Suprapubic skin (tissue), 4 donors: ENCODE measurements at regions not wholly inside any gene's neighbourhood (a gene's known extent, or its start where the extent isn't known, plus 50 kb on each side); places are given as distances from the start of the nearest gene placed in this dataset.
"Not testable (repeated sequence)": the region's sequence is repeated elsewhere in the genome, so short reads cannot be mapped to it uniquely, and the experiment has no call there.

Experiments
- DNase-seq, 2 donors: peaks; one replicate each; pipeline ENCODE4 v3.0.0-alpha.2; 2019; ENCODE audit warnings: low spot score in 2 of 2
- H3K27ac ChIP-seq: fragments of 200-600 bp; sonication (generic); one replicate; pipeline ENCODE4 v1.5.1; 2019
- H3K27me3 ChIP-seq: fragments of 200-600 bp; sonication (generic); one replicate; pipeline ENCODE4 v1.5.1; 2019
- H3K36me3 ChIP-seq: fragments of 200-600 bp; sonication (generic); one replicate; pipeline ENCODE4 v1.5.1; 2019
- H3K4me1 ChIP-seq: fragments of 200-600 bp; sonication (generic); one replicate; pipeline ENCODE4 v1.5.1; 2019
- H3K4me3 ChIP-seq: fragments of 200-600 bp; sonication (generic); one replicate; pipeline ENCODE4 v1.5.1; 2019; ENCODE audit warnings: mild to moderate bottlenecking
- H3K9me3 ChIP-seq: fragments of 200-600 bp; sonication (generic); one replicate; pipeline ENCODE4 v1.5.1; 2019
- EP300 ChIP-seq: sonication (generic); formaldehyde crosslinking; IDR thresholded peaks from one replicate; pipeline ENCODE4 v1.6.1; 2017; ENCODE audit warnings: antibody characterized with exemption
- POLR2A ChIP-seq, 2 donors: fragments of 450-650 bp; IDR thresholded peaks; one replicate each; pipeline ENCODE4 v1.6.1; 2017; ENCODE audit warnings: antibody characterized with exemption in 2 of 2, mild to moderate bottlenecking in 2 of 2, moderate library complexity in 2 of 2
- POLR2AphosphoS5 ChIP-seq, 3 donors: sonication (generic); formaldehyde crosslinking; IDR thresholded peaks; one replicate each; pipeline ENCODE4 v1.6.1; 2017; ENCODE audit warnings: antibody characterized with exemption in 3 of 3
- WGBS: methylation state at CpG from one replicate; pipeline ENCODE4 v1.1.5; 2018; 5-methylcytosine and 5-hydroxymethylcytosine counted together
- TF ChIP-seq, protein P1 (sequence below), 2 donors: fragments of 200-600 bp in 1 of 2; fragments of 450-650 bp in 1 of 2; sonication (generic) in 1 of 2; IDR thresholded peaks; one replicate each; pipeline ENCODE4 v1.5.1; 2016 to 2019; ENCODE audit warnings: antibody characterized with exemption in 2 of 2, mild to moderate bottlenecking in 1 of 2, moderate library complexity in 1 of 2

DNA sequence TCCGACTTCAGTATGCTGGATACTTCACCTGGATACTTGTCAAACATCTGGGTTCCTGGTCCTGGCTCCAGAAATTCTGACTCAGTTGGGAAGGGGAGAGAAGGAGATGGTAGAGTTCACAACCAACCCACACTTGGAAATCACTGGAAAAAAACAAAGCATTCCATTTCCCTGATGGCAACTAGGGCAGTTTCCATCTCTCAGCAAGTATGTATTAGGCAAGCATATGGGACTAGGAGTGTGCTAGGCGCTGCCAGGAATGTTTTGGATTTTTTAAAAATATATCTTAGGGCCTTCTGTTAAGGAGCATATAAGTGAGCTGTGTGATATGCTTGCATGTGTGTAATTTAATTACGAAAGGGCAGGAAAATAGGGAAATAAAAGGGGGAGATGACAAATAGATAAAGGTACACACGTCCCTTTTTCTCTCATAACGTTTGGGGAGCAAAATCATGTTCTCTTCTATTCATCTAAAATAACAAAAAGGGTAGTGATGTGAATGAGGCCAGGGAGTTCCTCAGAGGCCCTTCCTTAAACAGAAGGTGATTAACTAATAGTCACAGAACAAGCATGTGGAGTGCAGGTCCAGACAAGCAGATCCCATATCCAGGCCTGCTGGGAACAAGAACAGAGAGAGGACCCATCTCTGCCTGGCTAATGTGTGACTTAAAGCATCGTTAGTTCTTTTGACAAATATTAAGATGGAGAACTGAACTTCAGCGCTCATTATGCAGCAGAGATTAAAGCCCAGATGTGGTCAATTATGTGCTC lies 64.5 kb upstream of the NFE2L3 start:
- H3K4me3 ChIP-seq, result no peak overlapping the region
- peak overlapping the region; percentile 40 for H3K27ac ChIP-seq
- peaks cover 14% of the 10 kb centered on the region for H3K4me1 ChIP-seq
- no peak for DNase-seq
- TF ChIP-seq EP300, result no peak
- TF ChIP-seq POLR2A (IDR thresholded peaks at IDR 0.05), result no peak
- no peak for TF ChIP-seq POLR2AphosphoS5 (IDR thresholded peaks at IDR 0.05)
- TF ChIP-seq, protein P1, sequence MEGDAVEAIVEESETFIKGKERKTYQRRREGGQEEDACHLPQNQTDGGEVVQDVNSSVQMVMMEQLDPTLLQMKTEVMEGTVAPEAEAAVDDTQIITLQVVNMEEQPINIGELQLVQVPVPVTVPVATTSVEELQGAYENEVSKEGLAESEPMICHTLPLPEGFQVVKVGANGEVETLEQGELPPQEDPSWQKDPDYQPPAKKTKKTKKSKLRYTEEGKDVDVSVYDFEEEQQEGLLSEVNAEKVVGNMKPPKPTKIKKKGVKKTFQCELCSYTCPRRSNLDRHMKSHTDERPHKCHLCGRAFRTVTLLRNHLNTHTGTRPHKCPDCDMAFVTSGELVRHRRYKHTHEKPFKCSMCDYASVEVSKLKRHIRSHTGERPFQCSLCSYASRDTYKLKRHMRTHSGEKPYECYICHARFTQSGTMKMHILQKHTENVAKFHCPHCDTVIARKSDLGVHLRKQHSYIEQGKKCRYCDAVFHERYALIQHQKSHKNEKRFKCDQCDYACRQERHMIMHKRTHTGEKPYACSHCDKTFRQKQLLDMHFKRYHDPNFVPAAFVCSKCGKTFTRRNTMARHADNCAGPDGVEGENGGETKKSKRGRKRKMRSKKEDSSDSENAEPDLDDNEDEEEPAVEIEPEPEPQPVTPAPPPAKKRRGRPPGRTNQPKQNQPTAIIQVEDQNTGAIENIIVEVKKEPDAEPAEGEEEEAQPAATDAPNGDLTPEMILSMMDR (IDR thresholded peaks at IDR 0.05), result no peak
- H3K9me3 ChIP-seq, result no peaks in the 10 kb centered on the region
- H3K36me3 ChIP-seq, result no peaks in the 10 kb centered on the region
- 64% methylated on average over 7 of the region's 7 CpGs for WGBS
- H3K27me3 ChIP-seq, result no peaks in the 10 kb centered on the region

DNA sequence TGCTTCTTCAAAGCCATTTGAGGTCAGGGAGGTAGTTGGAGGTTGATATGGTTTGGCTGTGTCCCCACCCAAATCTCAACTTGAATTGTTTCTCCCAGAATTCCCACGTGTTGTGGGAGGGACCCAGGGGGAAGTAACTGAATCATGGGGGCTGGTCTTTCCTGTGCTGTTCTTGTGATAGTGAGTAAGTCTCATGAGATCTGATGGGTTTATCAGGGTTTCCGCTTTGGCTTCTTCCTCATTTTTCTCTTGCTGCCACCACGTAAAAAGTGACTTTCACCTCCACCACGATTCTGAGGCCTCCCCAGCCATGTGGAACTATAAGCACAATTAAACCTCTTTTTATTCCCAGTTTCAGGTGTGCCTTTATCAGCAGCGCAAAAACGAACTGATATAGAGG lies 62.5 kb upstream of the NFE2L3 start:
- DNase-seq, H3K9me3 ChIP-seq, H3K27ac ChIP-seq, H3K36me3 ChIP-seq, H3K4me3 ChIP-seq, H3K27me3 ChIP-seq: not testable (repeated sequence)
- peaks cover 14% of the 10 kb centered on the region for H3K4me1 ChIP-seq
- 67% methylated on average over 6 of the region's 6 CpGs for whole genome bisulfite sequencing

DNA sequence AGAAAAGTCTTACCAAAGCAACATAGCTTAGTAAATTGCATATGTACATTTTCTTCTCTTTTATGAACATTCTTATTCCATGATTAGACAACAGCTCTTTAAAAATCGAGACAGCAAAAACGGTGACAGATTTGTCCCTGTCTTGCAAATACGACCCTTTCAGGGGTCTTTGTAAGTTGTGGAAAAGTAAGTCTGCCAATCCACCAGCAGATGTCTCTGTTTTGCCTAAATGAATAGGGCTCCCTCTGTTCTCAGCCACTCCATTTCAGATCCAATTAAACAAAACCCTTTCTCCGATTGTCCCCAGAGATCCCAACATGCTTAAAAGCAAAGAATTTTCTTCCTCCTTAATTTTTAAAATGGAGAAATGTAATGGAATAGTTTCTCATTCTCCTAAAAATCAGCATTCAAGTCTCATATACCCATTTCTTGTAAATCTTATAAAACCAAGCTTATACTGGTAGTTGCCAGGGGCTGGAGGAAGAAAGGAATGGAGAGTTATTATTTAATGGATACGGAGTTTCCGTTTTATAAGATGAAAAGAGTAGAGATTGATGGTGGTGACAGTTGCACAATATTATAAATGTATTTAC lies 61.0 kb upstream of the NFE2L3 start:
- no peak overlapping the region for H3K4me3 ChIP-seq
- H3K27me3 ChIP-seq, result no peaks in the 10 kb centered on the region
- H3K9me3 ChIP-seq, result no peaks in the 10 kb centered on the region
- no peak overlapping the region for H3K27ac ChIP-seq
- H3K4me1 ChIP-seq, result peaks cover 14% of the 10 kb centered on the region
- no peak for TF ChIP-seq EP300
- TF ChIP-seq POLR2AphosphoS5 (IDR thresholded peaks at IDR 0.05), result no peak
- TF ChIP-seq, protein P1 (IDR thresholded peaks at IDR 0.05), result peak; percentile 13 to 46
- DNase-seq, result no peak
- WGBS, result 9% methylated on average over 6 of the region's 6 CpGs
- no peaks in the 10 kb centered on the region for H3K36me3 ChIP-seq

DNA sequence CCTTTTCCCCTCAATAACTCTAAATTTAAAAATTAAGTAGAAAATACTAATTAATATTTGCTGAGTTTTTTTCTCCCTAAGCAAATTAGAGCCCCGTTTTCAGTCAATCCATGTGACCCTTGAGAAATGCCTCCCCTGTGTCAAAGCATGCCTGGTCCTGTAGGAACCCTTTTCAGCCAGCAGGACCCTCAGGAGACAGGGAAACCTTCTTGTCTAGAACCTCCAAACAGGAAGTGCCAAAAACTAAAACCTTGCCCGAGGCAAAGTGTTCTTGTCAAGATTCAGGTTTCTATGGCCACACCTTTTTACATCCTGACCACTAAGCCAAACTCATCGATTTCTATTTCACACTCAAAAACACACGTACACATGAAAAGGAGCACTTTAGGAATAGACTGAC lies 60.1 kb upstream of the NFE2L3 start:
- no peaks in the 10 kb centered on the region for H3K9me3 ChIP-seq
- WGBS, result 67% methylated on average over 4 of the region's 4 CpGs
- peaks cover 13% of the 10 kb centered on the region for H3K4me1 ChIP-seq
- H3K4me3 ChIP-seq, result no peak overlapping the region
- no peaks in the 10 kb centered on the region for H3K36me3 ChIP-seq
- no peak for DNase-seq
- H3K27ac ChIP-seq, result no peak overlapping the region
- TF ChIP-seq POLR2A (IDR thresholded peaks at IDR 0.05) (no peak), EP300 (no peak), POLR2AphosphoS5 (IDR thresholded peaks at IDR 0.05) (no peak)
- TF ChIP-seq, protein P1 (IDR thresholded peaks at IDR 0.05), result no peak
- no peaks in the 10 kb centered on the region for H3K27me3 ChIP-seq

DNA sequence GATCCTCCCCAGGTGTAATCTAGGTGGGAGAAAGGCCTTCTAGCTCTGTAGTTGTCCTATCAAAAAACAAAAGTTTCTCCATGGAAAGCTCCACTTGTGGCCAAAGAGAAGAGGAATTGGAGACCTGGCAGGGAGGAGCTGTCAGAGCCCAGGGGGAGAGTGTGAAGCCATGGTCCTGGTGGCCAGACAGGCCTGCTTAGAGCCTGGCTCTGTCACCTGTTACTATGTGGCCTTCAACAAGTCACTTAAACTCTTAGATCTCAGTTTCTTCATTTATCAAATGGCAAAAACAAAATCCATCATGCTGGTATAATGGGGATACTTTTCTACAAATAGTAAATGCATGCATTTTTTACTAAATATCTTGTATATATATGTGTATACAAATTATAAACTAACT lies 59.0 kb upstream of the NFE2L3 start:
- Histone ChIP-seq H3K9me3 (no peaks in the 10 kb centered on the region), H3K36me3 (no peaks in the 10 kb centered on the region), H3K27ac (no peak overlapping the region), H3K4me3 (no peak overlapping the region), H3K4me1 (peaks cover 8% of the 10 kb centered on the region), H3K27me3 (no peaks in the 10 kb centered on the region)
- TF ChIP-seq POLR2A (IDR thresholded peaks at IDR 0.05) (no peak), EP300 (no peak), POLR2AphosphoS5 (IDR thresholded peaks at IDR 0.05) (no peak)
- TF ChIP-seq, protein P1 (IDR thresholded peaks at IDR 0.05), result no peak
- DNase-seq, result no peak
